ENCODE measurements at regions not wholly inside any gene's neighbourhood (a gene's known extent, or its start where the extent isn't known, plus 50 kb on each side); places are given as distances from the start of the nearest gene placed in this dataset.

DNA sequence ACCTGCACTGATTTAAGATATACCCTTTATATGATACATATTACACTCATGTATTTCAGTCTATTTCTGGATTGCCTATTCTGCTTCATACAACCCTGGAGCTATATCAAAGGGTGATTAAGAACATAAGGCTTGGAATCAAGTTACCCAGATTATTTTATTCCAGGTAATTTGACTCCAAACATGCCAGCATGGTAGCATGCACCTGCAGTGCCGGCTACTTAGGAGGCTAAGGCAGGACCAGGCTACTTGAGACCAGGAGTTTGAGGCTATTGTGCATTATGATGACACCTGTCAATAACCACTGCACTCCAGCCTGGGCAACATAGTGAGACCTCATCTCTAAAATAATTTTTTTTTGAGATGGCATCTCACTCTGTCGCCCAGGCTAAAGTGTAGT lies 50.4 kb upstream of the NEO1 start:
- DNase-seq: no peak

DNA sequence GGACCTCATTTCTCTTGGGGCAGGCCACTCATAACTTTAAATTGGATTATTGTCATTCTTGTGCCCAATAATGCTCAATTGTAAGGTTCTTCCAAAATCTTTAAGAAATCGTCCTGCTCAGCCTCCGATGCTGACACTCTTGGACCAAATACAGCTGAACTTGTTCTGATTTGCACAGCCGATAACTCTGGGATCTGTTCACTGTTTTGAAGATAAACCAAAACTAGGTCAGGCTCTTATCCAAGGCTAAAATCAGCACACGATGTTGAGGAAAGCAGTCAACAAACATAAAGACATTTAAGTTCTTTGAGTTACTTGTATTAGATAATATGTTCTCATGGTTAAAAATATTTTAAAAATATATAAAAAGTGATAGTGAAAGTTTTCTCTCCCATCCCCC lies 52.0 kb upstream of the NEO1 start:
- TF ChIP-seq GATA1 (IDR thresholded peaks at IDR 0.05; ENCODE audit: low read depth, low read length): no peak
- no peak for TF ChIP-seq POLR2A (IDR thresholded peaks at IDR 0.05; ENCODE audit: low read length)
- no peak for DNase-seq

More for the DNA sequence above, 50.4 kb upstream of the NEO1 start:
- TF ChIP-seq GATA1 (IDR thresholded peaks at IDR 0.05; ENCODE audit: low read depth, low read length) (no peak), POLR2A (IDR thresholded peaks at IDR 0.05; ENCODE audit: low read length) (no peak)

DNA sequence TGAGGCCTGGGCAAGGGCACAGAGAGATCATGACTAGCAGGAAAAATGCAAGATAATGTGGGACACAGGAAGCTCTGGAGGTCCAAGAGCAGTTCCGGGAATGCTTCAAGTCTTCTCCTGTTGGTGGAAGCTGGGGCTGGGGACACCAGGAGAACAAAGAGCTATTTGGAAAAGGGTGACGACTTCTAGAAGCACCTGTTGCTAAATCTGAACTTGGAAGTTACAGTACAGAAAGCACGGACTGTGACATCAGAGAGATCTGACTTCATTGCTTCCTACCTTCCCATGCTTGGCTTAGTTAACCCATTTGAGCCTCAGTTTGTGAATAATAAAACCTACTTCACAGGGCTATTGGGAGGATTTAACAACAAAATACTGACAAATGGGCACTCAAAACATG lies 52.7 kb upstream of the NEO1 start:
- DNase-seq: no peak
- TF ChIP-seq GATA1 (IDR thresholded peaks at IDR 0.05; ENCODE audit: low read depth, low read length) (no peak), POLR2A (IDR thresholded peaks at IDR 0.05; ENCODE audit: low read length) (no peak)

DNA sequence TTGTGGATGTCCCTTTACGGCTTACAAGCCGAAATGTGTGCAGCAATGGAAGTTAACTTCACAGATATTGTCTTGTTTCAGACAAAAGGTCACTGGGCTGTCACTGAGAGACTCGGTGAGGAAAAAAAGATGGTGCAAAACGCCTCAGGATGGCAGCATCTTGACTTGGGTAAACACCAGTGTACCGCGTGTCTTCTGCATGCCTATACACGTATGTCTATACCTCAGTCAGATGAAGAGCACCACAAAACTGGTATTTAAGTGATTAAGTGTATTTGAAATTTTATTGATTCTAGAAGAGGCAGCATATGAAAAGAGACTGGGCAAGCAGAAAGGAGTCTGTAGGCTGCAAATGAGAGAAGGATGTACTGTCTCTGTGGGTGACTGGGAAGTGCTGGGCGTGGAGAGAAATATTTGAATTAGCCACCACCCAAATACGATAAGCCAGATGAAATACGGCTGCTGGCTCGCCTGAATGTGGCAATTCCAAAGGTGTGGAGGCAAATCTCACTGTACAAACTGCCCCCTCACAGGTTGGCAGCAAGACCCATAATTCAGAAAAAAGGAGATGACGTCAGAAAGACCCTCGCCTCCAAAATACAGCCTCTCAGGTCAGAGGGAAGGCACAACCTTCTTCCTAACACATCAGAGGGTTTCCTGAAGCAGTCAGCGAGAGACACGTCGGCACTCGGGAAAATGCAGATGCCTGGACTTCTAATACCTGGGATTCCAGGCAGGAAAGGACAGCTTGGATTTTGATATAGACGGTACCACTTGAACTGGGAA lies 53.4 kb upstream of the NEO1 start:
- no peak for DNase-seq
- TF ChIP-seq POLR2A (IDR thresholded peaks at IDR 0.05; ENCODE audit: low read length): no peak

DNA sequence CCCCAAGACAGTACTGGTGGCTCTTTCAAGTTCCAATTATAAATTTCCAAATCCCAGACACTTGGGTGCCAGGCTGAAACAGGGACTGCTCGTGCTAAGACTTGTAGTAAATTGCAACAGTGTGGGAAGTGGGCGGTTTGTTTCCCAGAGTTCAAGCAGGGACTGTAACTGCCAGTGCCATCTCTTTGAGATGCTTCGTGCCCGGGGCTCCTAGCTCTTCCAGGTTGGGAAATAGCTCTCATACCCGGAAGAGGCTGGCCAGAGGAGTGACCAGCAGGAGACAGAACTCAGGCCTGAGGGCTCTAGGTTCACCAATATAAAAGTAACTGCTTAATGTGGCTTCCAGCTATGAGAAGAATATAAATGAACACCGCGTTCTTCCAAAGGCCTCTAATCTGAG lies 54.0 kb upstream of the NEO1 start:
- TF ChIP-seq GATA1 (IDR thresholded peaks at IDR 0.05; ENCODE audit: low read depth, low read length): no peak
- no peak for TF ChIP-seq POLR2A (IDR thresholded peaks at IDR 0.05; ENCODE audit: low read length)
- no peak for DNase-seq

DNA sequence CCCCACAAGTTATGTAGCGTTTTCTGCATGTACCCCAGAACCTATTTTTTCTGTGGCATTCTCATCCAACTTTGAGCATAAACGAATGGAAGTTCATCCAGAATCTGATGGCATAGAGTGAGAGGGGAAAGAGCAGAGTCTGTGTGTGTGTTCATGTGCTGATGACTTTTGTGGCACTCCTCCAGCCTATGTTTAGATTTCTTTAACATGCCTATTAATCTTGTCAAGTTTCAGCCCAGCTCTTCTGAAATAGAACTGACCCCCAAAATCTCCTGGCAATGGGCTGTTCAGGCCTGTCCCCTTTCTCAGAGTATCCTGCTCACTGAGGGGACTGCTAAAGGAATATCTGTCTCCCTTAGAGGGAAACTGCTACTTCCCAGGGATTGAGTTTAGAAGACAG lies 56.4 kb upstream of the NEO1 start:
- no peak for DNase-seq
- no peak for TF ChIP-seq POLR2A (IDR thresholded peaks at IDR 0.05; ENCODE audit: low read length)
- no peak for TF ChIP-seq GATA1 (IDR thresholded peaks at IDR 0.05; ENCODE audit: low read depth, low read length)

DNA sequence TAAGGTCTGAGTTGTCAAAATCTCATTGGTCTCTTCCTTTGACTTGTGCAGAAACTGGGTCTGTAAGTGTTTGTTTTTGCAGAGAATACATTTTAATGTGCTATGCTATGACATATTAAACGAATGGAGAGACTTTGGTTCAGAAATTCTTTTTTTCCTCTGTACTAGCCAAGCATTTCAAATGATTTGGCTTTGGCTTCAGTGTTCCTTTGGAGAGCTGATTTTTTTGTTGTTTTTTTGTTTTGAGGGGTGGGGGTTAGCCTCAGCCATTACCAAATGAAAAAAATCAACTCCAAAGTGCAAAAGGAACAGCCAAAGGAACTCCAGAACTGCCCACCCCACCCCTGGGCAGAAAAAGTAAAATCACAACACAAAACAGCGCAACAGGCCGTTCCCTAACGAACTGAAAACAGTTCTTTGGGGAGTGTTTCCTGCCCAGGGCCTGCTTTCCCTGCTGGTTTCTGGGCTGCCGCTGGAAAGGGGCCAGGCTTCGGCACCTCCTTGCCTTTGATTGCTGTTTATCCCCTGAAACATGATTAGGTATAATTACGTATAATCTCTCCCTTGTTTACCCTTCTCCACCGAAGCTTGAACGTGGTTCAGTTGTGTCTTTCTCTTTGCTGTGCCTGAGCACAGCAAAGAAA lies 57.6 kb upstream of the NEO1 start:
- DNase-seq: no peak
- TF ChIP-seq GATA1 (IDR thresholded peaks at IDR 0.05; ENCODE audit: low read depth, low read length) (no peak), POLR2A (IDR thresholded peaks at IDR 0.05; ENCODE audit: low read length) (no peak)

DNA sequence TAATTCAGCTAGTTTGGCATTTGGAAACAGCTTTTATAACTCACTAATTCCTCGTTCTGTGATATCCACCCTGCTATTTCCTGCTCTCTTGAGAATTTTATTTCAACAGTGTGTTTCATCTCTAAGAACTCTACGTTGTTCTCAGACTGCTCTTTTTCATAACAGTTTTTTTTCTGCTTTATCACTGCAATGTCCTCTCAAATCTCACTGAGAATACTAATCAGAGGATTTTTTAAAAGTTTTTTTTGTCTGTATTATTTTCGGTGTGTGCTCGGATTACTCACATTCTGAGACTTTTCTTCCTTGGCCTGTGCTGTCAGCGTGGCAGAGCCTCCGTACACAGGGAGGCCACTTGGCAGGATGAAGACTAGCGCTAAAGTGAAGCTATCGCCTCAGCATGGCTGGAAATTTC lies 59.4 kb upstream of the NEO1 start:
- TF ChIP-seq GATA1 (IDR thresholded peaks at IDR 0.05; ENCODE audit: low read depth, low read length): no peak
- no peak for TF ChIP-seq POLR2A (IDR thresholded peaks at IDR 0.05; ENCODE audit: low read length)
- DNase-seq: no peak

DNA sequence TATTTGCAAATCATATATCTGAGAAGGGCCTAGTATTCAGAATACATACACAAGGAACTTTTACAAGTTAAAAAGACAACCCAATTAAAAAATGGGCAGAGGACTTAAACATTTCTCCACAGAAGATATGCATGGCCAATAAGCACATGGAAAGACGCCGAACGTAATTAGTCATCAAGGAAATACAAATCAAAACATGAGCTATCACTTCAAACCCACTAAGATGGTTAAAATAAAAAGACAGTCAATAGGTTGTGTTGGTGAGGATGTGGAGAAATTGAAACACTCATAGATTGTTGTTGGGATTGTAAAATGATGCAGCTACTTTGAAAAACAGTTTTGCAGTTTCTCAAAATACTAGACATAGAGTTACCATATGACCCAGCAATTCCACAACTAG lies 61.2 kb upstream of the NEO1 start:
- TF ChIP-seq GATA1 (IDR thresholded peaks at IDR 0.05; ENCODE audit: low read depth, low read length) (no peak), POLR2A (IDR thresholded peaks at IDR 0.05; ENCODE audit: low read length) (no peak)
- DNase-seq: no peak

DNA sequence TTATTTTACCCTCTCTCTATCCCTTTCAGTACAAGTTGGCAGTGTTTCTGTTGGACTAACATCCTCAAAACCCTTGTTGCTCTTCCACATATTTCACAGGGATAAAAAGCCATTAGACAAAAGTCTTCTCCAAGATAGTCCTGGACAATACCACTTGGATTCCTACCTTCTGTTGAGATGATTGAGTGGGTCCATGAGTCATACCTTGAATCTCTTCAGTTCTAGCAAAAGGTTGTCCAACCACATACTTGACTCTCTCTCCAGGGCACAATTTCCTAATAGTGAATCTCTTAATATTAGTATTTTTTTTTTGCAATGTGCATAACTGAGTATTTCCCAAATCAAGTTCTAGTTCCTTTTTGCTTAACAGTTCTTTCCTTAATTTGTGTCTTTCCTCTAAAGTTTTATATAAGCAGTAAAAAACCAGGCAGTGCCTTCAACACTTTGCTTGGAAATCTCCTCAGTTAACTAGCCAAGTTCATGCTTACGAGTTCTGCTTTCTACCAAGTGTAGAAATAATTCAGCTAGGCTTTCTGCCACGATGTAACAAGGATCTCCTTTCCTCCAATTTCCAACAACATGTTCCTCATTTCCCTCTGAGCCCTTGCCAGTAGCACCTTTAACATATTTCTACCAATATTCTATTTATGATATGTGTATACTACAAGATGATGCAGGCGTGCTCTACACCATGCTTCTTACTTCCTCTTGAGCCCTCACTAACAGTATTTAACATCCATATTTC lies 68.3 kb upstream of the NEO1 start:
- TF ChIP-seq GATA1 (IDR thresholded peaks at IDR 0.05; ENCODE audit: low read depth, low read length): no peak
- no peak for TF ChIP-seq POLR2A (IDR thresholded peaks at IDR 0.05; ENCODE audit: low read length)
- DNase-seq: no peak

DNA sequence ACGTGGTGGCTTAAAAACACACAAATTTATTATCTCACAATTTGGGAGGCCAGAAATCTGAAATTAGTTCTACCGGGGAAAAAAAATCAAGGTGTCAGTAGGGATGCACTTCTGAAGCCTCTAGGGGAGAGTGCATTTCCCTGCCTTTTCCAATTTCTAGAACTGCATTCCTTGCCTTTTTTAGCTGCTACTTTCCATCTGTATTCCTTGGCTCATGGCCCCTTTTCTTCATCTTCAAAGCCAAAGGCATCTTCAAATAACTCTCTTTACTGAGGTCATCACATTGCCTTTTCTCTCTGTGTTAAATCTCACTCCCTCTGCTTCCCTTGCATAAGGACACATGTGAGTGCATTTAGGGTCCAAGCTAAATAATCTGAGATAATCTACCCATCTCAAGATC lies 69.5 kb upstream of the NEO1 start:
- DNase-seq: no peak
- TF ChIP-seq GATA1 (IDR thresholded peaks at IDR 0.05; ENCODE audit: low read depth, low read length) (no peak), POLR2A (IDR thresholded peaks at IDR 0.05; ENCODE audit: low read length) (no peak)

DNA sequence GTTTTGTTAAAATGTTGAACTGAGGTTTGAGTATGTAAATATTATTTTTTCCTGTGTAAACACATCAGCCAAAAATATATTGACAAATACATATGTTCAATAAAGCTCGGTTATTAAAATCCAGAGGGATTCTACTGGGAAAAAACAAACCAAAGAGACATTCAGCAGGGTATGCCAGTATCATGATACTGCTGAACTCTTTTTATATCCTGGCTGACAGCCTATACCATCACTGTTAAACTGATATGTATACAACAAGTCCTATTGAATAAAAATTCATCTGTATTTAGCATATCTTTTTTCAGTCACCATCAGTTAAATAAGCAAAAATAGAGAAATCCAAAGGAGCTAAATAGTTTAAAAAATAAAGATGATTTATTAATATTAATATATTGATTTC lies 71.6 kb upstream of the NEO1 start:
- DNase-seq: no peak
- TF ChIP-seq POLR2A (IDR thresholded peaks at IDR 0.05; ENCODE audit: low read length): no peak
- TF ChIP-seq GATA1 (IDR thresholded peaks at IDR 0.05; ENCODE audit: low read depth, low read length): no peak

DNA sequence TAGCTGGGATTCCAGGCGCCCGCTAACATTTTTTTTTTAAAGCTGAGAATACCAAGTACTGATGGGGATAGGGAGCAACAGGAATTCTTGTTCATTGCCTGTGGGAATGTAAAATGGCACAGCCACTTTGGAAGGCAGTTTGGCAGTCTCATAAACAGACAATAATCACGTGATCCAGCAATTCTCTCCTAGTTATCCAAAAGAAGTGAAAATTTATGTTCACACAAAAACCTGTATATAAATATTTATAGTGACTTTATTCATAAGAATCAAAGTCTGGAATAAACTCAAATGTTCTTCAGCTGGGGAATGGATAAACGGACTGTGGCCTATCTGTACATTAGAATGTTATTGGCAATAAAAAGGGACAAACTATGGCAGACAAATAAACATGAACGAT lies 72.5 kb upstream of the NEO1 start:
- TF ChIP-seq GATA1 (IDR thresholded peaks at IDR 0.05; ENCODE audit: low read depth, low read length) (no peak), POLR2A (IDR thresholded peaks at IDR 0.05; ENCODE audit: low read length) (no peak)
- no peak for DNase-seq

DNA sequence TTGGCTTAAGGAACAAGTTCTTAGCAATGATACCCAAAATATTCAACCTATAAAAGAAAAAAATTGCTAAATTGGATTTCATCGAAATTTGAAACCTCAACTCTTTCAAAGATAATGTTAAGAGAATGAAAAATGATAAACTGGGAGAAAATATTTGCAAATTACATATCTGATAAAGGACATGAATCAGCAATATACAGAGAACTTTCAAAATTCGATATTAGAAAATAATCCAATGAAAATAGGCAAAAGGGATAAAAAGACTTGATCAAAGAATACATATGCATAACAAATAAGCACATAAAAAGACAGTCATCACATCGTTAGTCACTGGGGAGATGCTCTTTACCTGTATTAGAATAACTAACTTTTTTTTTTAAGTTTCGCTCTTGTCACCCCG lies 73.0 kb upstream of the NEO1 start:
- DNase-seq: no peak
- TF ChIP-seq GATA1 (IDR thresholded peaks at IDR 0.05; ENCODE audit: low read depth, low read length): no peak
- no peak for TF ChIP-seq POLR2A (IDR thresholded peaks at IDR 0.05; ENCODE audit: low read length)

Measured in erythroblast (primary cell).